GM12873 (cell line): ENCODE measurements at regions not wholly inside any gene's neighbourhood (a gene's known extent, or its start where the extent isn't known, plus 50 kb on each side); places are given as distances from the start of the nearest gene placed in this dataset.

Experiments
- TF ChIP-seq, protein P1 (sequence below): IDR thresholded peaks from 2 replicates; pipeline ENCODE4 v1.5.1; 2012; ENCODE audit warnings: low read depth, mild to moderate bottlenecking, moderate library complexity, low read length, control low read depth; ENCODE audit not compliant: insufficient read depth; ENCODE audit errors: missing control alignments

DNA sequence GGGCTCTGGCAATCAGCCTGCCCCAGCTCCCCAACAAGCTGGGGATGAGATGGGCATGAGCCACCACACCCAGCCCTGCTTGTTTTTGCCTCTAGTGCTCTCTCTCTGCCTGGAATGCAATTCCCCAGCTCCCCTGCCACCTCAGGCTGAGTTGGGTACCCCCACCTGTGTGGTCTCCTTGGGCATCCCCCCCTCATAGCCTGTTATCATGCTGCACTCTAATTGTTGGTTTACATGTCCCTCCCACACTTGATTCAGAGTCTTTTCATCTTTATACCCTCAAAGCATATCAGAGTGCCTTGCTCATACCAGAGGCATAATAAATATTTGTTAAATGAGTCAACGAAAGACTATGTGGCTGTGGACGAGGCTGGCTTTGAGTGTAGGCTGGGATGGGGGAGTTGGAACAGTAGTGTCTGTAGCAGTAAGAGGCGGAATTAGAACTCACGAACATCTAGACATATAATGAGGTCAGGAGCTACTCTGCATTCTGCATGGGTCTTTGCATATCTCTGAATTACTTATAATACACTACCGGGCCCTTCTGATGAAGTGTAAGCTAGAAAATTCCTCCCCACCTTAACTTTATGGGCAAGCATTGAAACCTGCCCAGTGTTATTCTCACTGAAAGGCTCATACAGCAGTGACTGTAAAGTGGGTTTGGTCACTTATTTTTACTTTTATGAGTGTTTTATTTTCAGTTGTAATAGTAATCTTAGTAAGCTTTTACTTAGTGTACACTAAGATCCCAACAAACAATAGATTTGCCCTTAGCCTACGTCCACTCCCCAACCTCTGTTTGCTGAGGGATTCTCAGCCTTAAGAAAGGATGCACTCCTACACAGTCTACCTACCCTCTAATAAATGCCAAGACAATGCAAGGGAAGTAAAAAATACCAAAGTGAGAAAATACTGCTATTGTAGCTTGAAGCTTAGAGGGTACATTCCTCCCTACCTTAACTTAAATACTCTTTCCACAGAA, 58.7 kb downstream of the EDN1 start:
- TF ChIP-seq, protein P1, sequence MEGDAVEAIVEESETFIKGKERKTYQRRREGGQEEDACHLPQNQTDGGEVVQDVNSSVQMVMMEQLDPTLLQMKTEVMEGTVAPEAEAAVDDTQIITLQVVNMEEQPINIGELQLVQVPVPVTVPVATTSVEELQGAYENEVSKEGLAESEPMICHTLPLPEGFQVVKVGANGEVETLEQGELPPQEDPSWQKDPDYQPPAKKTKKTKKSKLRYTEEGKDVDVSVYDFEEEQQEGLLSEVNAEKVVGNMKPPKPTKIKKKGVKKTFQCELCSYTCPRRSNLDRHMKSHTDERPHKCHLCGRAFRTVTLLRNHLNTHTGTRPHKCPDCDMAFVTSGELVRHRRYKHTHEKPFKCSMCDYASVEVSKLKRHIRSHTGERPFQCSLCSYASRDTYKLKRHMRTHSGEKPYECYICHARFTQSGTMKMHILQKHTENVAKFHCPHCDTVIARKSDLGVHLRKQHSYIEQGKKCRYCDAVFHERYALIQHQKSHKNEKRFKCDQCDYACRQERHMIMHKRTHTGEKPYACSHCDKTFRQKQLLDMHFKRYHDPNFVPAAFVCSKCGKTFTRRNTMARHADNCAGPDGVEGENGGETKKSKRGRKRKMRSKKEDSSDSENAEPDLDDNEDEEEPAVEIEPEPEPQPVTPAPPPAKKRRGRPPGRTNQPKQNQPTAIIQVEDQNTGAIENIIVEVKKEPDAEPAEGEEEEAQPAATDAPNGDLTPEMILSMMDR: no peak

DNA sequence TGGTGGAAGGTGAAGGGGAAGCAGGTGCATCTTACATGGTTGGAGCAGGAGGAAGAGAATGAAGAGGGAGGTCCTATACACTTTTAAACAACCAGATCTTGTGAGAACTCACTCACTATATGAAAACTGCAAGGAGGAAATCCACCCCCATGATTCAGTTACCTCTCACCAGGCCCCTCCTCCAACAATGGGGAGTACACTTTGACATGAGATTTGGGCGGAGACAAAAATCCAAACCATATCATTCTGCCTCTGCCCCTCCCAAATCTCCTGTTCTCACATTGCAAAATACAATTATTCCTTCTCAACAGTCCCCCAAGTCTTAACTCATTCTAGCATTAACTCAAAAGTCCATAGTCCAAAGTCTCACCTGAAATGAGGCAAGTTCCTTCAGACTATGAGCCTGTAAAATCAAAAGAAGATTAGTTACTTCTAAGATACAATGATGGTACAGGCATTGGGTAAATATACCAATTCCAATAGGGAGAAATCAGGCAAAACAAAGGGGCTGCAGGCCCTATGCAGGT, 60.5 kb downstream of the EDN1 start:
- TF ChIP-seq, protein P1: no peak

DNA sequence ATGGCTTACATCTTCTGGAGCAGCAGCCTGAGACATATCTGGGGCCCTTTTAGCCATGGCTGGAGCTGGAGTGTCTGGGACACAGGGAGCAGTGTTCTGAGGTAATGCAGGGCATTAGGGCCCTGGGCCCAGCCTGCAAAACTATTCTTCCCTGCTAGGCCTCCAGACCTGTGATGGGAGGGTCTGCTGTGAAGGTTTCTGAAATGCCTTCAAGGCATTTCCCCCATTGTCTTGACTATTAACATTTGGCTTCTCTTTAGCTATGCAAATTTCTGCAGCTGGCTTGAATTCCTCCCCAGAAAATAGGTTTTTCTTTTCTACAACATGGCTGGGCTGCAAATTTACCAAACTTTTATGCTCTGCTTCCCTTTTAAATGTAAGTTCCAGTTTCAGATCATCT, 61.5 kb downstream of the EDN1 start:
- TF ChIP-seq, protein P1: no peak

DNA sequence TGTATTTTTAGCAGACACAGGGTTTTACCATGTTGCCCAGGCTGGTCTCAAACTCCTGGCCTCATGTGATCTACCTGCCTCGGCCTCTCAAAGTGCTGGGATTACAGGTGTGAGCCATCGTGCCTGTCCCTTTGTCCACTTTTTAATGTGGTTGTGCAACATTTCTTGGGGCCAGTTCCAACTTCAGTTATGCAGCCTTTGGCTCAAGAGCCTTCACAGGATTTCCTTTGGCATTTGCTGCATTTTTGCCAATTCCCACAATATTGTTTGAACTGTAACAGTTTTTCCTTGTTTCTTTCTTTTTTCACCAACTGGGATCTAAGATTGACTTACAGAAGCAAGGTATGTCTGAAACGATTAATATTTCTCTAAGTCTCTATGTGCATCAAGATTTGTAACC, 63.6 kb downstream of the EDN1 start:
- TF ChIP-seq, protein P1: no peak

DNA sequence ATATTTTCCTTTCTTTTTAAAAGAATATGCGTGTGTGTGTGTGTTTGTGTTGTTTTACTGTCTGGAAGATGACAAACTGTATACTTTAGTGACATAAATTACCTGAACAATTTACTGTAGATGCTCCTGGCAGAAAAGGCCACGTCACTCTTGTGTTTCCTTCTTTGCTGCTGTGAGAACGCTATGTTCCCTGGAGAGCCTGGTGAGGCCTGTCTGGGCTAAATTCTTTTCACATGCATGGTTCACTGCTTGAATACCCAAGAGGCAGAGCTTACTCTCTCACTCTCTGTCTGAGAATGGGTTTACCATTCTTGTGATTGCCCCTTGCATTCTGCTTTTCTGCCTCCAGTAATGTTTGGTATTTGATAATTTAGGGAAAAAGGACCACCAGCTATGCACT, 64.3 kb downstream of the EDN1 start:
- TF ChIP-seq, protein P1: no peak

DNA sequence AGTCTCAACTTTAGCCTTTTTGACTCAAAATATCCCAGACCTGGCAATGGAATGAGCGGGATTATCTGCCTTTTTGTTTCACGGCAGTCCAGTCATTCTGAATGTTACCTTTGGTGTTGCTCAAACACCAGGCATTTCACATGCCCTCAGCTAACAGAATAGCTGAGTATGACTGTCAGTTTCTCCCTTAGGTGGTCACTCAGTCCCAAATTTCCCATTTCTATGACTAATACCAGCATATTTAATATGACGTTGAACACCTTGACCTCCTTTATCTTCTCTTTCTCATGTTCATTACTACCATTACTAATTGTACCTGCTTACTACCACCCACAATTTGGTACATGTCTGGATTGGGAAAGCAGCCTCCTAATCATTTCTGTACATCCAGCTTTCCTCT, 65.2 kb downstream of the EDN1 start:
- TF ChIP-seq, protein P1: no peak

DNA sequence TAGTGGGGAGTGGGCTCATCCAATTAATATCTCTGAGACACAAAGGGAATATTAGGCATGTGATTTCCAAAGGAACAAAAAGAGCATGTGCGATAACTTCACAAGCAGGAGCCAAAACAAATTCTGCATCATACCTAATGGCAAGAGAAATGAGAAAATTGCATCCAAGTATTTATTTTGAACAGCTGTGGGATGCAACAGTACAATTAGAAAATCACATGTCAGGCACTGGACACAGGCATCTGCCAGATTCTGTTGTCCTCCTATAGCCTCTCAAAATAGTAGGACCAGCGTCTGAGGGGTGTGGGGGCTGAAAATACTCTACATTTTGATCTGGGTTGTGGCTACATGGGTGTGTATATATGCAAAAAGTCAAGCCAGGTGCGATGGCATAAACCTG, 66.3 kb downstream of the EDN1 start:
- TF ChIP-seq, protein P1: no peak
